GM13977 (cell line): ENCODE measurements at regions not wholly inside any gene's neighbourhood (a gene's known extent, or its start where the extent isn't known, plus 50 kb on each side); places are given as distances from the start of the nearest gene placed in this dataset.
"Not testable (repeated sequence)": the region's sequence is repeated elsewhere in the genome, so short reads cannot be mapped to it uniquely, and the experiment has no call there.

Experiments used
- DNase-seq: peaks from one replicate; pipeline ENCODE4 v3.0.0; 2012; ENCODE audit warnings: low spot score
- in situ Hi-C: fragments of 300-500 bp; cut with MboI; formaldehyde crosslinking; loops from one replicate; pipeline ENCODE4 v1.12.0; 2022; ENCODE audit warnings: low sequenced_read_pairs, low pct_unique_long_range_greater_than_20kb, mixed read lengths, inconsistent platforms; ENCODE audit not compliant: unreplicated experiment
- TF ChIP-seq, protein P1 (sequence below): IDR thresholded peaks from 2 replicates; pipeline ENCODE4 v1.5.1; 2012; ENCODE audit warnings: mild to moderate bottlenecking, control low read depth; ENCODE audit not compliant: insufficient read depth; ENCODE audit errors: extremely low read depth, missing control alignments

- in situ Hi-C loops, DNase-seq: not testable (repeated sequence)
Observed at GRCh38 chrX:83749736-83750135, 111.2 kb upstream of the CYLC1 start.

DNA sequence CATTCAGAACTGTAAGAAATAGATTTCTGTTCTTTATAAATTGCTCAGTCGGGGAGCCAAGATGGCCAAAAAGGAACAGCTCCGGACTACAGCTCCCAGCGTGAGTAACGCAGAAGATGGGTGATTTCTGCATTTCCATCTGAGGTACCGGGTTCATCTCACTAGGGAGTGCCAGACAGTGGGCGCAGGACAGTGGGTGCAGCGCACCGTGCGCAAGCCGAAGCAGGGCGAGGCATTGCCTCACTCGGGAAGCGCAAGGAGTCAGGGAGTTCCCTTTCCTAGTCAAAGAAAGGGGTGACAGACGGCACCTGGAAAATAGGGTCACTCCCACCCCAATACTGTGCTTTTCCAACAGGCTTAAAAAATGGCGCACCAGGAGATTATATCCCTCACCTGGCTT, 110.5 kb upstream of the CYLC1 start:
- in situ Hi-C loops: not testable (repeated sequence)

DNA sequence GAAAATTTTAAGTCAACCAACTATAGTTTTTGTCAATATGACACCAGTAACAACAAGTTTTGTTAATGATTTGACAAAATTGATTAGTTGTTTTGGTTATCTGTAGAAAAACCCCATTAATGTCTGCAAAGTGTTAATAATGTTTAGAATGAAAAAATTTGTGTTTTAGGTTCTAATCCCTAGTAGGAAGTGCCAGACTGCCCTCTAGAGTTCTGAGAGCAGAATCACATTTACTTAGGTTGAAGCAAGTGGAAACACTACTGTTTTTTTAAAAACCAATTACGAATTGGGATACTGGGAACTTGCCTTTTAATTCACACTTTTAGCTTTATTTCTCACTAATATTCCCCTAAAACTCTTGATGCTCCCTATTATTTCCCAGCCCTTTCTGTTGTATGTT, 101.1 kb upstream of the CYLC1 start:
- TF ChIP-seq, protein P1, sequence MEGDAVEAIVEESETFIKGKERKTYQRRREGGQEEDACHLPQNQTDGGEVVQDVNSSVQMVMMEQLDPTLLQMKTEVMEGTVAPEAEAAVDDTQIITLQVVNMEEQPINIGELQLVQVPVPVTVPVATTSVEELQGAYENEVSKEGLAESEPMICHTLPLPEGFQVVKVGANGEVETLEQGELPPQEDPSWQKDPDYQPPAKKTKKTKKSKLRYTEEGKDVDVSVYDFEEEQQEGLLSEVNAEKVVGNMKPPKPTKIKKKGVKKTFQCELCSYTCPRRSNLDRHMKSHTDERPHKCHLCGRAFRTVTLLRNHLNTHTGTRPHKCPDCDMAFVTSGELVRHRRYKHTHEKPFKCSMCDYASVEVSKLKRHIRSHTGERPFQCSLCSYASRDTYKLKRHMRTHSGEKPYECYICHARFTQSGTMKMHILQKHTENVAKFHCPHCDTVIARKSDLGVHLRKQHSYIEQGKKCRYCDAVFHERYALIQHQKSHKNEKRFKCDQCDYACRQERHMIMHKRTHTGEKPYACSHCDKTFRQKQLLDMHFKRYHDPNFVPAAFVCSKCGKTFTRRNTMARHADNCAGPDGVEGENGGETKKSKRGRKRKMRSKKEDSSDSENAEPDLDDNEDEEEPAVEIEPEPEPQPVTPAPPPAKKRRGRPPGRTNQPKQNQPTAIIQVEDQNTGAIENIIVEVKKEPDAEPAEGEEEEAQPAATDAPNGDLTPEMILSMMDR: peak; percentile 61
- peak; percentile 20 for DNase-seq
- in situ Hi-C loops: no loop called here

More for the DNA sequence above, 110.5 kb upstream of the CYLC1 start:
- DNase-seq: not testable (repeated sequence)

DNA sequence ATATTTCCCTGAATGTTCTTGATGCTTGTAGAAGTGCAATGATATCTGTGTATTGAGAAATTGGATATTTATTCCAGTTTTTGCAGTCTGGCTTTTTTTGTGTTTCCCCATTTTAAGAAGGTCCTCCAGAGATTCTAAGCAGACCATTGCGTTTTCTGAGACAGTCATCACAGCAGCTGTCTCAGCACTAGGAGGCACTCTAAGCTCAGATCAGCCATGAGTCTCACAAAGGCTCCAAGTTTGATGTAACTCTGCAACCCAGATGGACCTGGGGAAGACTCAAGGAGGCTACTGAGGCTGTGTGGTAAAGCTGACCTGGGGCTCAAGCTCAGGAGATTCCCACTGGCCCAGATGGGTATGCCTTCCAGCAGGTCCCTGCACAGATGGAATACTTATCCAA, 89.3 kb upstream of the CYLC1 start:
- DNase-seq: no peak
- in situ Hi-C loops: no loop called here
- TF ChIP-seq, protein P1: peak; percentile 34
